PC-9 (cell line): ENCODE measurements at regions not wholly inside any gene's neighbourhood (a gene's known extent, or its start where the extent isn't known, plus 50 kb on each side); places are given as distances from the start of the nearest gene placed in this dataset.

Experiments
- EZH2 ChIP-seq: fragments of 200-600 bp; sonication (generic); IDR thresholded peaks from 2 replicates; pipeline ENCODE4 v1.8.0; 2017; ENCODE audit warnings: antibody characterized with exemption, low read depth
- TF ChIP-seq, protein P1 (sequence below): fragments of 200-600 bp; sonication (generic); conservative IDR thresholded peaks from 2 replicates; pipeline ENCODE4 v1.6.1; 2017; ENCODE audit warnings: mixed run types, antibody characterized with exemption, mild to moderate bottlenecking, moderate library complexity

GRCh38 chr4:60948008-60948407, 252.1 kb upstream of the ADGRL3 start:
- TF ChIP-seq, protein P1, sequence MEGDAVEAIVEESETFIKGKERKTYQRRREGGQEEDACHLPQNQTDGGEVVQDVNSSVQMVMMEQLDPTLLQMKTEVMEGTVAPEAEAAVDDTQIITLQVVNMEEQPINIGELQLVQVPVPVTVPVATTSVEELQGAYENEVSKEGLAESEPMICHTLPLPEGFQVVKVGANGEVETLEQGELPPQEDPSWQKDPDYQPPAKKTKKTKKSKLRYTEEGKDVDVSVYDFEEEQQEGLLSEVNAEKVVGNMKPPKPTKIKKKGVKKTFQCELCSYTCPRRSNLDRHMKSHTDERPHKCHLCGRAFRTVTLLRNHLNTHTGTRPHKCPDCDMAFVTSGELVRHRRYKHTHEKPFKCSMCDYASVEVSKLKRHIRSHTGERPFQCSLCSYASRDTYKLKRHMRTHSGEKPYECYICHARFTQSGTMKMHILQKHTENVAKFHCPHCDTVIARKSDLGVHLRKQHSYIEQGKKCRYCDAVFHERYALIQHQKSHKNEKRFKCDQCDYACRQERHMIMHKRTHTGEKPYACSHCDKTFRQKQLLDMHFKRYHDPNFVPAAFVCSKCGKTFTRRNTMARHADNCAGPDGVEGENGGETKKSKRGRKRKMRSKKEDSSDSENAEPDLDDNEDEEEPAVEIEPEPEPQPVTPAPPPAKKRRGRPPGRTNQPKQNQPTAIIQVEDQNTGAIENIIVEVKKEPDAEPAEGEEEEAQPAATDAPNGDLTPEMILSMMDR = no peak
- no peak for TF ChIP-seq EZH2
